Ammon's horn (tissue), 1 donor: ENCODE measurements at regions not wholly inside any gene's neighbourhood (a gene's known extent, or its start where the extent isn't known, plus 50 kb on each side); places are given as distances from the start of the nearest gene placed in this dataset.
A peak's percentile ranks its signal among the peaks of the same experiment; 100 is the strongest.
"Not testable (repeated sequence)": the region's sequence is repeated elsewhere in the genome, so short reads cannot be mapped to it uniquely, and the experiment has no call there.

ENCODE experiments used
- DNase-seq: peaks from one replicate; pipeline ENCODE4 v3.0.0-alpha.2; 2016; ENCODE audit warnings: low spot score

GRCh38 chr2:195572895-195573683, 83.9 kb upstream of the SLC39A10 start:
- DNase-seq = no peak

- DNase-seq = no peak
Observed at GRCh38 chr2:195570329-195570728, 86.7 kb upstream of the SLC39A10 start.

GRCh38 chr2:195569255-195569654, 87.8 kb upstream of the SLC39A10 start:
- DNase-seq = no peak

GRCh38 chr2:195564625-195565135, 92.3 kb upstream of the SLC39A10 start:
- not testable (repeated sequence) for DNase-seq

- no peak for DNase-seq
Observed at GRCh38 chr2:195563857-195564512, 93.0 kb upstream of the SLC39A10 start.

- no peak for DNase-seq
Observed at GRCh38 chr2:195562570-195563566, 94.2 kb upstream of the SLC39A10 start.

- no peak for DNase-seq
Observed at GRCh38 chr2:195561116-195561921, 95.7 kb upstream of the SLC39A10 start.

- DNase-seq = no peak
Observed at GRCh38 chr2:195560209-195560895, 96.7 kb upstream of the SLC39A10 start.

GRCh38 chr2:195559431-195559914, 97.6 kb upstream of the SLC39A10 start:
- DNase-seq = peak; percentile 43

- DNase-seq = no peak
Observed at GRCh38 chr2:195555971-195556370, 101.1 kb upstream of the SLC39A10 start.

GRCh38 chr2:195552581-195552980, 104.4 kb upstream of the SLC39A10 start:
- DNase-seq = no peak

- no peak for DNase-seq
Observed at GRCh38 chr2:195548198-195548940, 108.7 kb upstream of the SLC39A10 start.

GRCh38 chr2:195547268-195547840, 109.7 kb upstream of the SLC39A10 start:
- DNase-seq = not testable (repeated sequence)

- no peak for DNase-seq
Observed at GRCh38 chr2:195545811-195546210, 111.2 kb upstream of the SLC39A10 start.

GRCh38 chr2:195543902-195544894, 112.8 kb upstream of the SLC39A10 start:
- no peak for DNase-seq

- no peak for DNase-seq
Observed at GRCh38 chr2:195543063-195543462, 114.0 kb upstream of the SLC39A10 start.

GRCh38 chr2:195542067-195542466, 115.0 kb upstream of the SLC39A10 start:
- no peak for DNase-seq

GRCh38 chr2:195538937-195539336, 118.1 kb upstream of the SLC39A10 start:
- DNase-seq = no peak
